ENCODE measurements at regions not wholly inside any gene's neighbourhood (a gene's known extent, or its start where the extent isn't known, plus 50 kb on each side); places are given as distances from the start of the nearest gene placed in this dataset.
A peak's percentile ranks its signal among the peaks of the same experiment; 100 is the strongest.

DNA sequence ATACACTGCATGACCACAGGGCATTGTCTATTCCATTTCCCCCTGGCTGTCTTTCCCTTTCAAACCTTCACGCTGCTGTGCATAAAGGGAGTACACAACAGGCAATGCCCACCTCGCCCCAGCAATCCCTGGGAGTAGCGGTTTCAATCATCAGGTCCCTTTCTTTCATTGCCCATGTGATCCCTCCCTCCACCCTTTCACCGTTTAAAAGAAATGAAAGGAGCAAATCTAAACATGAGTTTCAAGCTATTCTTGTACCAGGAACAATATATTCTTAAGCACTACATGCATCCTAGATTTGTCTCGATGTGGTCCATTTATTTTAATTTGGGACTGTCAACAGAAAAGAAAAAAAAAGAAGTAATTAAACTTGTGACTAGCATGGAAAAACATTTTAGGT is 123.4 kb upstream of the ARGLU1 start:
- Histone ChIP-seq H3K9me3 (no peaks in the 10 kb centered on the region), H3K36me3 (no peaks in the 10 kb centered on the region), H3K27me3 (peaks cover 0 to 2% (median 0%) of the 10 kb centered on the region in 4 donors), H3K4me1 (peaks cover 0 to 17% (median 0%) of the 10 kb centered on the region in 3 donors), H3K4me3 (no peak overlapping the region), H3K27ac (peak overlapping the region in 2 of 4 donors; percentile 35 to 45)
- DNase-seq, result no peak
- intact Hi-C loops (cut with DNase I), result no loop called here
- WGBS, 2 donors, result 39 to 43% methylated on average over 5 of the region's 5 CpGs
- TF ChIP-seq, protein P1, sequence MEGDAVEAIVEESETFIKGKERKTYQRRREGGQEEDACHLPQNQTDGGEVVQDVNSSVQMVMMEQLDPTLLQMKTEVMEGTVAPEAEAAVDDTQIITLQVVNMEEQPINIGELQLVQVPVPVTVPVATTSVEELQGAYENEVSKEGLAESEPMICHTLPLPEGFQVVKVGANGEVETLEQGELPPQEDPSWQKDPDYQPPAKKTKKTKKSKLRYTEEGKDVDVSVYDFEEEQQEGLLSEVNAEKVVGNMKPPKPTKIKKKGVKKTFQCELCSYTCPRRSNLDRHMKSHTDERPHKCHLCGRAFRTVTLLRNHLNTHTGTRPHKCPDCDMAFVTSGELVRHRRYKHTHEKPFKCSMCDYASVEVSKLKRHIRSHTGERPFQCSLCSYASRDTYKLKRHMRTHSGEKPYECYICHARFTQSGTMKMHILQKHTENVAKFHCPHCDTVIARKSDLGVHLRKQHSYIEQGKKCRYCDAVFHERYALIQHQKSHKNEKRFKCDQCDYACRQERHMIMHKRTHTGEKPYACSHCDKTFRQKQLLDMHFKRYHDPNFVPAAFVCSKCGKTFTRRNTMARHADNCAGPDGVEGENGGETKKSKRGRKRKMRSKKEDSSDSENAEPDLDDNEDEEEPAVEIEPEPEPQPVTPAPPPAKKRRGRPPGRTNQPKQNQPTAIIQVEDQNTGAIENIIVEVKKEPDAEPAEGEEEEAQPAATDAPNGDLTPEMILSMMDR (IDR thresholded peaks at IDR 0.05), result no peak
- TF ChIP-seq POLR2A (IDR thresholded peaks at IDR 0.05), result no peak

- no peaks in the 10 kb centered on the region for H3K9me3 ChIP-seq
- no peaks in the 10 kb centered on the region for H3K36me3 ChIP-seq
- no peak for DNase-seq
- TF ChIP-seq POLR2A (IDR thresholded peaks at IDR 0.05), result no peak
- TF ChIP-seq, protein P1 (IDR thresholded peaks at IDR 0.05), result no peak
- peaks cover 0 to 3% (median 0%) of the 10 kb centered on the region in 4 donors for H3K27me3 ChIP-seq
- peaks cover 0 to 17% (median 2%) of the 10 kb centered on the region in 3 donors for H3K4me1 ChIP-seq
- intact Hi-C loops (cut with DNase I), result no loop called here
- WGBS, 2 donors, result 23 to 37% methylated on average over 6 of the region's 6 CpGs
- peak overlapping the region in 3 of 4 donors; percentile 10 to 45 (median 35) for H3K27ac ChIP-seq
- H3K4me3 ChIP-seq, result no peak overlapping the region
Observed at GRCh38 chr13:106690779-106691178, 122.8 kb upstream of the ARGLU1 start.

DNA sequence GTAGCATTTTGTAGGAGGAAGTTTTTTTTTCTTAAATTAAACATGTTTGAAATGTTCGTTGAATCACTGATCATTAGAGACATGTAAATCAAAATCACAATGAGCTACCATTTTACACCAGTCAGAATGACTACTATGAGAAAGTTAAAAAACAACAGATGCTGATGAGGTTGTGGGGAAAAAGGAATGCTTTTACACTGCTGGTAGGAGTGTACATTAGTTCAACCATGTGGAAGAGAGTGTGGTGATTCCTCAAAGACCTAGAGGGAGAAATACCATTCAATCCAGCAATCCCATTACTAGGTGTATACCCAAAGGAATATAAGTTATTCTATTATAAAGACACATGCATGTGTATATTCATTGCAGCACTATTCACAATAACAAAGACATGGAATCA is 122.0 kb upstream of the ARGLU1 start:
- no peak overlapping the region for H3K27ac ChIP-seq
- no peaks in the 10 kb centered on the region for H3K9me3 ChIP-seq
- no peaks in the 10 kb centered on the region for H3K36me3 ChIP-seq
- TF ChIP-seq POLR2A (IDR thresholded peaks at IDR 0.05), result no peak
- TF ChIP-seq, protein P1 (IDR thresholded peaks at IDR 0.05), result no peak
- no peak for DNase-seq
- intact Hi-C loops (cut with DNase I), result no loop called here
- H3K4me1 ChIP-seq, result peaks cover 0 to 17% (median 6%) of the 10 kb centered on the region in 3 donors
- 87 to 91% methylated on average over 1 of the region's 1 CpG for WGBS, 2 donors
- H3K4me3 ChIP-seq, result no peak overlapping the region
- H3K27me3 ChIP-seq, result peaks cover 0 to 3% (median 0%) of the 10 kb centered on the region in 4 donors

- intact Hi-C loops (cut with DNase I), result no loop called here
- TF ChIP-seq, protein P1 (IDR thresholded peaks at IDR 0.05), result no peak
- TF ChIP-seq POLR2A (IDR thresholded peaks at IDR 0.05), result no peak
- Histone ChIP-seq H3K4me1 (peaks cover 0 to 17% (median 6%) of the 10 kb centered on the region in 3 donors), H3K27me3 (peaks cover 0 to 3% (median 0%) of the 10 kb centered on the region in 4 donors), H3K9me3 (no peaks in the 10 kb centered on the region), H3K4me3 (no peak overlapping the region), H3K27ac (no peak overlapping the region), H3K36me3 (no peaks in the 10 kb centered on the region)
- DNase-seq, result no peak
- WGBS, 2 donors, result 41 to 50% methylated on average over 1 of the region's 1 CpG
Observed at GRCh38 chr13:106688940-106689339, 121.0 kb upstream of the ARGLU1 start.

GRCh38 chr13:106686163-106686562 is 118.2 kb upstream of the ARGLU1 start:
- H3K27me3 ChIP-seq, result peaks cover 0 to 3% (median 0%) of the 10 kb centered on the region in 4 donors
- TF ChIP-seq POLR2A (IDR thresholded peaks at IDR 0.05), result no peak
- TF ChIP-seq, protein P1 (IDR thresholded peaks at IDR 0.05), result no peak
- H3K9me3 ChIP-seq, result no peaks in the 10 kb centered on the region
- H3K4me3 ChIP-seq, result no peak overlapping the region
- H3K27ac ChIP-seq, result no peak overlapping the region
- WGBS, 2 donors, result 65 to 73% methylated on average over 3 of the region's 3 CpGs
- peaks cover 0 to 7% (median 6%) of the 10 kb centered on the region in 3 donors for H3K4me1 ChIP-seq
- no peak for DNase-seq
- H3K36me3 ChIP-seq, result no peaks in the 10 kb centered on the region
- intact Hi-C loops (cut with DNase I), result no loop called here
